ENCODE measurements at regions not wholly inside any gene's neighbourhood (a gene's known extent, or its start where the extent isn't known, plus 50 kb on each side); places are given as distances from the start of the nearest gene placed in this dataset.

- no peak for DNase-seq
Measured at GRCh38 chr5:58255970-58256369, 203.9 kb downstream of the PLK2 start.

- DNase-seq: no peak
Measured at GRCh38 chr5:58255386-58255785, 204.5 kb downstream of the PLK2 start.

GRCh38 chr5:58248221-58248620 is 211.7 kb downstream of the PLK2 start:
- DNase-seq: no peak

GRCh38 chr5:58246461-58246944 is 213.4 kb downstream of the PLK2 start:
- no peak for DNase-seq

GRCh38 chr5:58245476-58245840 is 214.4 kb downstream of the PLK2 start:
- no peak for DNase-seq

GRCh38 chr5:58244819-58245475 is 214.9 kb downstream of the PLK2 start:
- DNase-seq: no peak

- DNase-seq: no peak
Measured at GRCh38 chr5:58241389-58241788, 218.5 kb downstream of the PLK2 start.

- DNase-seq: no peak
Measured at GRCh38 chr5:58240322-58240721, 219.6 kb downstream of the PLK2 start.

GRCh38 chr5:58239731-58240130 is 220.2 kb downstream of the PLK2 start:
- no peak for DNase-seq

- DNase-seq: no peak
Measured at GRCh38 chr5:58239045-58239444, 220.8 kb downstream of the PLK2 start.

- DNase-seq: no peak
Measured at GRCh38 chr5:58236498-58236897, 223.4 kb downstream of the PLK2 start.

- DNase-seq: no peak
Measured at GRCh38 chr5:58235299-58235698, 224.6 kb downstream of the PLK2 start.

GRCh38 chr5:58232130-58232529 is 227.8 kb downstream of the PLK2 start:
- DNase-seq: no peak

GRCh38 chr5:58231041-58231440 is 228.8 kb downstream of the PLK2 start:
- no peak for DNase-seq

- DNase-seq: no peak
Measured at GRCh38 chr5:58228896-58229295, 231.0 kb downstream of the PLK2 start.

GRCh38 chr5:58227858-58228257 is 232.0 kb downstream of the PLK2 start:
- no peak for DNase-seq

GRCh38 chr5:58224661-58225060 is 235.2 kb downstream of the PLK2 start:
- no peak for DNase-seq

- no peak for DNase-seq
Measured at GRCh38 chr5:58224221-58224620, 235.7 kb downstream of the PLK2 start.

GRCh38 chr5:58215364-58215763 is 244.5 kb downstream of the PLK2 start:
- DNase-seq: no peak

GRCh38 chr5:58211441-58211840 is 248.4 kb downstream of the PLK2 start:
- no peak for DNase-seq

- no peak for DNase-seq
Measured at GRCh38 chr5:58208674-58209073, 251.2 kb downstream of the PLK2 start.

- DNase-seq: no peak
Measured at GRCh38 chr5:58207076-58207475, 252.8 kb downstream of the PLK2 start.

- DNase-seq: no peak
Measured at GRCh38 chr5:58204966-58205365, 254.9 kb downstream of the PLK2 start.

- no peak for DNase-seq
Measured at GRCh38 chr5:58202941-58203444, 256.9 kb downstream of the PLK2 start.
